GM23248 (cell line): ENCODE measurements at regions not wholly inside any gene's neighbourhood (a gene's known extent, or its start where the extent isn't known, plus 50 kb on each side); places are given as distances from the start of the nearest gene placed in this dataset.

Experiments used
- EZH2 ChIP-seq: fragments of 200-600 bp; sonication (generic); IDR thresholded peaks from 2 replicates; pipeline ENCODE4 v1.6.1; 2018; ENCODE audit warnings: antibody characterized with exemption, mild to moderate bottlenecking; ENCODE audit not compliant: insufficient read depth, poor library complexity, severe bottlenecking
- EZH2phosphoT487 ChIP-seq: fragments of 200-600 bp; sonication (generic); IDR thresholded peaks from 2 replicates; pipeline ENCODE4 v1.6.1; 2018; ENCODE audit warnings: antibody characterized with exemption, moderate library complexity, mild to moderate bottlenecking, low read depth; ENCODE audit not compliant: insufficient read depth

DNA sequence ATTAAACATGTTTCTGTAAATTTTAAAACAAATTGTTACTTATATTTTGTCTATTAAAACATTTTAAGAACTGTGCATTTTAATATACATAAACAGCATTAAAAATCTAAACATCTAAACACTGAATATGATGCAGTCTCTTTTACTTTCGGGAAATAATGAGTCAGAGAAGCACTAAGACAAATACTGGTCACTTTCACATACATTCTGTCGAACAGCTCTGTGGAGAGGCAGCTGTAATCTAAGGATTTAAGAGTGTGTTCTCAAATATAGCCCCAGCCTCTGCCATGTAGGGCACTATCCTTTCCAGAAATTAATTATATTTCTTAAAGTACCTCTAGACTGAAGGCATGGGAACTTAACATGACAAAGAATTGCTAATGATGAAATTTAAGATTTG is 89.6 kb upstream of the PTGFR start:
- TF ChIP-seq EZH2phosphoT487 (no peak), EZH2 (no peak)
